DOHH2 (cell line): ENCODE measurements at regions not wholly inside any gene's neighbourhood (a gene's known extent, or its start where the extent isn't known, plus 50 kb on each side); places are given as distances from the start of the nearest gene placed in this dataset.
A peak's percentile ranks its signal among the peaks of the same experiment; 100 is the strongest.

Experiments
- H3F3A ChIP-seq: fragments of 200-600 bp; sonication (generic), shearing (Covaris generic); 2 replicates; pipeline ENCODE4 v1.6.0; 2016; ENCODE audit warnings: antibody characterized with exemption, mild to moderate bottlenecking; ENCODE audit not compliant: control insufficient read depth, insufficient read depth
- H3K27ac ChIP-seq: fragments of 200-600 bp; sonication (generic); 2 replicates; pipeline ENCODE4 v1.5.1; 2014; ENCODE audit warnings: low read depth, mild to moderate bottlenecking, low read length, moderate library complexity
- H3K27me3 ChIP-seq: fragments of 200-600 bp; sonication (generic); 2 replicates; pipeline ENCODE4 v1.6.1; 2014; ENCODE audit warnings: mild to moderate bottlenecking, low read length, mixed read lengths; ENCODE audit not compliant: control insufficient read depth
- H3K36me3 ChIP-seq: fragments of 200-600 bp; sonication (generic); 2 replicates; pipeline ENCODE4 v1.6.1; 2014; ENCODE audit warnings: mild to moderate bottlenecking, low read length, moderate library complexity, mixed read lengths; ENCODE audit not compliant: control insufficient read depth
- H3K4me1 ChIP-seq: fragments of 200-600 bp; sonication (generic); 2 replicates; pipeline ENCODE4 v1.6.1; 2014; ENCODE audit warnings: mild to moderate bottlenecking, low read length, mixed read lengths; ENCODE audit not compliant: control insufficient read depth
- H3K4me2 ChIP-seq: fragments of 200-600 bp; sonication (generic); 2 replicates; pipeline ENCODE4 v1.6.0; 2014; ENCODE audit warnings: mild to moderate bottlenecking, low read length, moderate library complexity
- H3K4me3 ChIP-seq: fragments of 200-600 bp; sonication (generic); 2 replicates; pipeline ENCODE4 v1.5.1; 2014; ENCODE audit warnings: mild to moderate bottlenecking, low read length, mixed read lengths
- H3K79me2 ChIP-seq: fragments of 200-600 bp; sonication (generic); 2 replicates; pipeline ENCODE4 v1.6.1; 2014; ENCODE audit warnings: mild to moderate bottlenecking, low read length, mixed read lengths; ENCODE audit not compliant: control insufficient read depth
- H3K9me2 ChIP-seq: fragments of 200-600 bp; sonication (generic); replicated peaks from 2 replicates; pipeline ENCODE4 v1.6.1; 2014; ENCODE audit warnings: mild to moderate bottlenecking, low read length, mixed read lengths; ENCODE audit not compliant: control insufficient read depth
- H3K9me3 ChIP-seq: fragments of 200-600 bp; sonication (generic); 2 replicates; pipeline ENCODE4 v1.6.1; 2014; ENCODE audit warnings: antibody characterized with exemption, low read length, mixed read lengths; ENCODE audit not compliant: control insufficient read depth, insufficient read depth
- H4K20me1 ChIP-seq: fragments of 200-600 bp; sonication (generic); 2 replicates; pipeline ENCODE4 v1.6.0; 2014; ENCODE audit warnings: low read depth, mild to moderate bottlenecking, antibody characterized with exemption, low read length, moderate library complexity; ENCODE audit not compliant: control insufficient read depth, insufficient read depth
- EZH2phosphoT487 ChIP-seq: fragments of 200-600 bp; sonication (generic); IDR thresholded peaks from 2 replicates; pipeline ENCODE4 v1.6.1; 2017; ENCODE audit warnings: borderline replicate concordance, mild to moderate bottlenecking, antibody characterized with exemption, low read length, moderate library complexity, mixed read lengths
- TF ChIP-seq, protein P1 (sequence below): fragments of 200-600 bp; sonication (generic); IDR thresholded peaks from one replicate; pipeline ENCODE4 v1.5.1; 2014; ENCODE audit warnings: antibody characterized with exemption, mild to moderate bottlenecking, low read depth, low read length; ENCODE audit not compliant: poor library complexity, severe bottlenecking

DNA sequence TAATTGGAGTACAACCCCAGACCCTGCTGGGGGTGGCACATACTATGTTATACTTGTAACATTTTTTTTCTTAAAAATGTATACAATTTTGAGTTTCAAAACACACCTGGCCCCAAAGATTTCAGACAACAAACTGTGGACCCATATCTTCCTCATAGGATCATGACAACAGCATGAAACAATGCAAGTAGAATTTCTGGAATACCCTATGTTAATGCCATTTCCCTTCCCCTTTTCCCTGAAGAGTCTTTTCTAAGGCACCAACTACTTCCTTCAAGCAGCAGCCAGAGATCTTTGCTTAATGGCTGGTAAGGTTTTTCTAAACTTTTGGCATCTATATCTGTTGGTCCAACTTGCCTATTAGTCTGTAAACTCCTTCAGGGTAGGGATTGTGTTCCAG lies 99.9 kb upstream of the SERBP1 start:
- Histone ChIP-seq H3K4me1 (no peaks in the 10 kb centered on the region), H3K4me3 (no peak overlapping the region), H4K20me1 (no peaks in the 10 kb centered on the region), H3K9me2 (no peaks in the 10 kb centered on the region), H3K79me2 (no peaks in the 10 kb centered on the region), H3K4me2 (no peak overlapping the region), H3K27me3 (no peaks in the 10 kb centered on the region), H3K36me3 (no peaks in the 10 kb centered on the region), H3F3A (no peaks in the 10 kb centered on the region), H3K27ac (no peak overlapping the region), H3K9me3 (no peaks in the 10 kb centered on the region)
- no peak for TF ChIP-seq EZH2phosphoT487
- TF ChIP-seq, protein P1, sequence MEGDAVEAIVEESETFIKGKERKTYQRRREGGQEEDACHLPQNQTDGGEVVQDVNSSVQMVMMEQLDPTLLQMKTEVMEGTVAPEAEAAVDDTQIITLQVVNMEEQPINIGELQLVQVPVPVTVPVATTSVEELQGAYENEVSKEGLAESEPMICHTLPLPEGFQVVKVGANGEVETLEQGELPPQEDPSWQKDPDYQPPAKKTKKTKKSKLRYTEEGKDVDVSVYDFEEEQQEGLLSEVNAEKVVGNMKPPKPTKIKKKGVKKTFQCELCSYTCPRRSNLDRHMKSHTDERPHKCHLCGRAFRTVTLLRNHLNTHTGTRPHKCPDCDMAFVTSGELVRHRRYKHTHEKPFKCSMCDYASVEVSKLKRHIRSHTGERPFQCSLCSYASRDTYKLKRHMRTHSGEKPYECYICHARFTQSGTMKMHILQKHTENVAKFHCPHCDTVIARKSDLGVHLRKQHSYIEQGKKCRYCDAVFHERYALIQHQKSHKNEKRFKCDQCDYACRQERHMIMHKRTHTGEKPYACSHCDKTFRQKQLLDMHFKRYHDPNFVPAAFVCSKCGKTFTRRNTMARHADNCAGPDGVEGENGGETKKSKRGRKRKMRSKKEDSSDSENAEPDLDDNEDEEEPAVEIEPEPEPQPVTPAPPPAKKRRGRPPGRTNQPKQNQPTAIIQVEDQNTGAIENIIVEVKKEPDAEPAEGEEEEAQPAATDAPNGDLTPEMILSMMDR, result no peak

DNA sequence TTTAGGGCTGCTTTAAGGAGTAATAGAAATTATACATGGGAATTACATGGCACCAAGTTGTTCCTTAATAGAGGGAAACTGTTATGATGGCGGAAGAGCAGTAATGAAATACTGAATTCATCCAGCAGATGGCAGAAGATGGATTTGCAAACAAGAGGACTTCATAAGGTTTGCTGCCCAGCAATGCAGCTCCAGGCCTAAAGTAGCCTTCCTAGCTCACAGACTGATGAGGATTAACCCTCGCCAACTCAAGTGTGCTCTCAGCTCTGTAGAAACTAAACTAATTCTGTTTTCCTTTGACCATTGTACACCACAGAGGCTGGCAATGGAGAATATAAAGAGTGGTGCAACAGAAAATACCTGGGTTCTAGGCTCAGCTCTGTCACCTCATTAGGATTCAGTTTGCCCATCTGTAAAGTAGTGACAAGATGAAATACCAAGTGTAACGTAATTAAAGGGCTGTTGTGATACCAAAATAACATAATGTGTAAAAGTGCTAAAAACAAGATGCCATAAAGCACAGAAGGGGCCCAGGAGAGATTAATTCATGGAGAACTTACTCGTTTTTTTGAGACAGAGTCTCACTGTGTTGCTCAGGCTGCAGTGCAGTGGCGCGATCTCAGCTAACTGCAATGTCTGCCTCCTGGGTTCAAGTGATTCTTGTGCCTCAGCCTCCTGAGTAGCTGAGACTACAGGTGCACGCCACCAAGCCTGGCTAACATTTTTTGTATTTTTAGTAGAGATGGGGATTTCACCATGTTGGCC lies 102.4 kb upstream of the SERBP1 start:
- H3K4me2 ChIP-seq, result no peak overlapping the region
- H3K27me3 ChIP-seq, result no peaks in the 10 kb centered on the region
- H3K79me2 ChIP-seq, result no peaks in the 10 kb centered on the region
- TF ChIP-seq, protein P1, result peak; percentile 74
- TF ChIP-seq EZH2phosphoT487, result no peak
- H3K9me2 ChIP-seq, result no peaks in the 10 kb centered on the region
- H3F3A ChIP-seq, result no peaks in the 10 kb centered on the region
- no peaks in the 10 kb centered on the region for H3K36me3 ChIP-seq
- no peaks in the 10 kb centered on the region for H4K20me1 ChIP-seq
- H3K9me3 ChIP-seq, result no peaks in the 10 kb centered on the region
- no peak overlapping the region for H3K4me3 ChIP-seq
- no peaks in the 10 kb centered on the region for H3K4me1 ChIP-seq
- no peak overlapping the region for H3K27ac ChIP-seq

DNA sequence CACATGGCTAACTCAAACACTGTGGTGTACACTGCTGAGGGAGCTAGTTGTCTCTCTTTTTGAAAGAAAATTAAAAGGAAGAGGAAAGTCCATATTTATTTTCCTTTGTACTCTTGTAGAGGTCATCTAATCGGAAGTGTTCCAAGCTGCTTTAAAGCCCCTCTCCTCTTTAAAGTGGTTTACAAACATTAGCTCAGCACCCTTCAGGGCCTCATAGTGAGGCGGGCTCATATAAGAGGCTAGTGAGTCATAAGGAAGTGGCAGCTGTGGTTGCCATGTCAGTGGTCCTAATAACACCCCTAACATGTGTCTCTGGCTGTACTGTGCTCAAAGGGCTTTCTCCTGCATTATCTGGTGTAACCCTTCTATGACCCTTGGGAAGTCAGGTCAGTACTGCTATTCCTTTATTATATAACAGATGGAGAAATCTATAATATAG lies 104.4 kb upstream of the SERBP1 start:
- no peaks in the 10 kb centered on the region for H3K4me1 ChIP-seq
- TF ChIP-seq, protein P1, result no peak
- TF ChIP-seq EZH2phosphoT487, result no peak

More for the DNA sequence above, 104.4 kb upstream of the SERBP1 start:
- Histone ChIP-seq H3F3A (no peaks in the 10 kb centered on the region), H3K4me2 (no peak overlapping the region), H4K20me1 (no peaks in the 10 kb centered on the region), H3K4me3 (no peak overlapping the region), H3K36me3 (no peaks in the 10 kb centered on the region), H3K79me2 (no peaks in the 10 kb centered on the region), H3K27ac (no peak overlapping the region), H3K9me3 (no peaks in the 10 kb centered on the region), H3K27me3 (no peaks in the 10 kb centered on the region), H3K9me2 (no peaks in the 10 kb centered on the region)
